AG09309 (cell line): ENCODE measurements at regions not wholly inside any gene's neighbourhood (a gene's known extent, or its start where the extent isn't known, plus 50 kb on each side); places are given as distances from the start of the nearest gene placed in this dataset.

Experiments used
- DNase-seq: peaks from one replicate; pipeline ENCODE4 v3.0.0-alpha.2; 2010; ENCODE audit warnings: low read depth
- H3K4me3 ChIP-seq: 2 replicates; pipeline ENCODE4 v1.5.1; 2011; ENCODE audit warnings: mild to moderate bottlenecking, low read depth, low read length, moderate library complexity; ENCODE audit not compliant: control insufficient read depth
- CTCF ChIP-seq: IDR thresholded peaks from 2 replicates; pipeline ENCODE4 v1.5.1; 2011; ENCODE audit warnings: mild to moderate bottlenecking, low read depth, low read length, inconsistent platforms; ENCODE audit not compliant: insufficient read depth, control insufficient read depth; ENCODE audit errors: missing control alignments

DNA sequence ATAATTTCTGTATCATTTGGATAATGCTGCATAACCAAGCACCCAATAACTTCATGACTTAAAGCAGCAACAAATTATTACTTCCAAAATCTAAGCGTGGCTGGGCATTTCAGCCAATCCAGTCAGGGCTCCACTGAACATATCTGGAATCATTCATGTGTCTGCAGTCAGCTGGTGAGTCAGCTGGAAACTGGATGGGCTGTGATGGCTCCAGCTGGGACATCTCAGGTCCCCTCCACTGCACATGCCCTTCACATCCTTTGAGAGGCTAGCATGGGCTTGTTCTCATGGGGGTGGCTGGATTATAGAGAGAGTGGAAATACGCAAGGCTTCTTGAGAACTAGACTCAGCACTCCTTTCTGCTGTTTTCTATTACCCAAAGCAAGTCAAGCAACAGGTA, 961.9 kb downstream of the DIAPH3 start:
- no peak for DNase-seq
- no peak for TF ChIP-seq CTCF
- H3K4me3 ChIP-seq: no peak overlapping the region

DNA sequence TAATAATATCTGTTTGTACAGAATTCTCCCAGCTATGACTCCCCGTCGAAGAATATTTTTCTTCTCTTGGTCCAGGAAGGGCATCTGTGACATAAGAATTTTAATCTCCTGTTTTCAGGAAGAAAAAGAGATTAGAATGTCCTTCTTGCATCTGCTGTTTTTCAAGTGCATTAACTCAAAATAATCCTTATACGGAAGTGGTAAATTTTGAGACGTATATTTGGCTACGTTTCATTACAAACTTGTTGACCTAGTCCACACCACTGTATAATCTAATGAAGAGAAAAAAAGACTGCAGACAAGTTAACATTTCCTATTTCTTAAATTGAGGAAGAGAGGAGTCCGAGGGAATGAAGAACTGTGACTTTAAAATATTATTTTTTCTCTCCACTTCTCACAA, 959.9 kb downstream of the DIAPH3 start:
- TF ChIP-seq CTCF: no peak
- no peak for DNase-seq
- no peak overlapping the region for H3K4me3 ChIP-seq

GRCh38 chr13:59205501-59205900, 958.2 kb downstream of the DIAPH3 start:
- no peak for DNase-seq
- no peak for TF ChIP-seq CTCF
- H3K4me3 ChIP-seq: no peak overlapping the region

DNA sequence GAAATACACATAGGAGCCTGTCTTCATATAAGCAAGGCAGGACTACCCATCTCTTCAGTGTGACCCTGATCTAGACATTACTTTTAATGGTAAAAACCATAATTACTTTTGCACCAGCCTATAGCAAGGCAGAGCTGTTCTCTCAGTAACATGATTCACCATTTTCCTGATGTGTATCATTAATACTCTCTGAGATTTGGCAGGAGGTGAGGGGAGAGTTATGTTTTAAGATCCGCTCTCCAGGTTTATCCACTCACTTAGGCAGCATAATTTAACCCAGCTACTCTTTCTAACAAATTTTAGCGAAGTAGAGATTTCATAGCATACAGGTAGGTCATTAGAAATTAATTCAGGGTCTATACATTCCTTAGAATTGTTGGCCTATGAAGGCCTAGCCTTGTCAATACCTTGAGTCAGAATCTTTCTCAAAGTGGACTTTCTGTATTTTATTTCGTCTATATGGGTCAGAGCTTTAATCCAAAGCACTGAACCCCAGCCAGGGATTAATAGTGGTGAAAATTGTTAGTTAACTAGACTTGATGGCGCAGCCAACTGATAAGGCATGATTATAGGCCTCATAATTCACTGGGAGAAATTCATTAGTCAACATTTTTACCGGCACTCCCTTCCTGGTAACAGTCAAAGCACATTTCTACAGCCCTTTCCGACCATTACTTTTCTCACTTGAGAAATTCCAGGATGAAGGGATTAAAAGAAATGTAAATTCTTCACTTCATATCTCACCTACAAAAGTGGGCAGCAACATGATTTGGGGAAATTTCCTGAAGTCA, 955.1 kb downstream of the DIAPH3 start:
- TF ChIP-seq CTCF: no peak
- no peak overlapping the region for H3K4me3 ChIP-seq
- DNase-seq: no peak

DNA sequence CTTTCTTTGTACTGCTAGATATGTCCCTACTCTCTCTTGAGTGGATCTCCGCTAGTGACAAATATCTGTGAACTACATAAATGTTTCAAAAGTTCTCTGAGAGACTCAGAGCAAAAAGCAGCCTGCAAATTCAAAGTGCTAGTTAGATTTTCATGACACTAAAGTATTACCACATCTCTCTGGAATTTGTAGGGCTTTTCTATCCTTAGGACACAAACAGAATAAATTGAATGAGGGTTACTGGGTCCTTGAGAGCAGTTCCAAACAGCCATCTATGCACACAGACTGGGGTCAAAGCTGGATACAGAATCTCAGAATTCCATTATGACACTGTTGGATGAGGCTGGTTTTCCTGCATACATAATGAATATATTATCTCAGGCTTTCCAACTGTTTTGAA, 953.2 kb downstream of the DIAPH3 start:
- no peak overlapping the region for H3K4me3 ChIP-seq
- DNase-seq: no peak
- no peak for TF ChIP-seq CTCF

- no peak overlapping the region for H3K4me3 ChIP-seq
- no peak for TF ChIP-seq CTCF
Observed at GRCh38 chr13:59211606-59212005, 952.1 kb downstream of the DIAPH3 start.

More at GRCh38 chr13:59211606-59212005, 952.1 kb downstream of the DIAPH3 start:
- DNase-seq: no peak
